Neural cell (in vitro differentiated cells): ENCODE measurements at regions not wholly inside any gene's neighbourhood (a gene's known extent, or its start where the extent isn't known, plus 50 kb on each side); places are given as distances from the start of the nearest gene placed in this dataset.

Source experiments
- H2AFZ ChIP-seq: fragments of 200-600, 300-800 bp; sonication (generic), shearing (Covaris generic); 2 replicates; pipeline ENCODE4 v1.6.0; 2014; ENCODE audit warnings: low read depth, mild to moderate bottlenecking, antibody characterized with exemption, low read length, moderate library complexity
- H3F3A ChIP-seq: fragments of 200-600 bp; shearing (Covaris generic); 2 replicates; pipeline ENCODE4 v1.6.1; 2016; ENCODE audit warnings: mild to moderate bottlenecking, moderate library complexity, mixed read lengths, antibody characterized with exemption, low read length; ENCODE audit not compliant: insufficient read depth, poor library complexity, severe bottlenecking
- H3K27ac ChIP-seq: fragments of 200-600, 300-800 bp; sonication (generic), shearing (Covaris generic); 2 replicates; pipeline ENCODE4 v1.5.1; 2014; ENCODE audit warnings: mild to moderate bottlenecking, low read length, moderate library complexity
- H3K27me3 ChIP-seq: fragments of 300-800, 200-600 bp; sonication (generic), shearing (Covaris generic); 2 replicates; pipeline ENCODE4 v1.6.0; 2014; ENCODE audit warnings: mild to moderate bottlenecking, low read depth, low read length, moderate library complexity; ENCODE audit not compliant: insufficient read depth
- H3K36me3 ChIP-seq: fragments of 300-800, 200-600 bp; sonication (generic), shearing (Covaris generic); 2 replicates; pipeline ENCODE4 v1.5.1; 2014; ENCODE audit warnings: mild to moderate bottlenecking, antibody characterized with exemption, low read length, moderate library complexity; ENCODE audit not compliant: insufficient read depth
- H3K4me2 ChIP-seq: fragments of 300-800, 200-600 bp; sonication (generic), shearing (Covaris generic); 2 replicates; pipeline ENCODE4 v1.6.0; 2014; ENCODE audit warnings: mild to moderate bottlenecking, low read length
- H3K4me3 ChIP-seq: fragments of 300-800, 200-600 bp; sonication (generic), shearing (Covaris generic); 2 replicates; pipeline ENCODE4 v1.5.1; 2014; ENCODE audit warnings: mild to moderate bottlenecking, low read length, moderate library complexity
- H3K79me2 ChIP-seq: fragments of 200-600 bp; shearing (Covaris generic); replicated peaks from 2 replicates; pipeline ENCODE4 v1.6.0; 2014; ENCODE audit warnings: mild to moderate bottlenecking, low read length, moderate library complexity; ENCODE audit not compliant: insufficient read depth
- H3K9ac ChIP-seq: fragments of 300-800, 200-600 bp; sonication (generic), shearing (Covaris generic); 2 replicates; pipeline ENCODE4 v1.6.1; 2016; ENCODE audit warnings: mild to moderate bottlenecking, low read length, mixed read lengths
- H3K9me2 ChIP-seq: fragments of 200-600 bp; shearing (Covaris generic); 2 replicates; pipeline ENCODE4 v1.6.1; 2016; ENCODE audit warnings: mild to moderate bottlenecking, low read length, mixed read lengths; ENCODE audit not compliant: insufficient read depth
- H3K9me3 ChIP-seq: fragments of 200-600, 300-800 bp; sonication (generic), shearing (Covaris generic); 2 replicates; pipeline ENCODE4 v1.6.1; 2016; ENCODE audit warnings: mild to moderate bottlenecking, mixed run types, low read length, moderate library complexity, mixed read lengths
- H4K20me1 ChIP-seq: fragments of 200-600 bp; shearing (Covaris generic); 2 replicates; pipeline ENCODE4 v1.6.1; 2016; ENCODE audit warnings: mild to moderate bottlenecking, mixed run types; ENCODE audit not compliant: insufficient read depth
- CTCF ChIP-seq: fragments of 450-650 bp; IDR thresholded peaks from 2 replicates; pipeline ENCODE4 v1.5.1; 2014; ENCODE audit warnings: antibody characterized with exemption, mild to moderate bottlenecking, moderate library complexity; ENCODE audit not compliant: poor library complexity, severe bottlenecking
- EP300 ChIP-seq: fragments of 450-650 bp; conservative IDR thresholded peaks from 2 replicates; pipeline ENCODE4 v1.6.1; 2014; ENCODE audit warnings: antibody characterized with exemption, mild to moderate bottlenecking, moderate library complexity; ENCODE audit not compliant: poor library complexity, severe bottlenecking
- EZH2 ChIP-seq: fragments of 200-600, 300-800 bp; shearing (Covaris generic), sonication (generic); IDR thresholded peaks from 2 replicates; pipeline ENCODE4 v1.6.1; 2014; ENCODE audit warnings: antibody characterized with exemption, low read length, borderline replicate concordance, mild to moderate bottlenecking; ENCODE audit not compliant: insufficient read depth, poor library complexity, severe bottlenecking
- MXI1 ChIP-seq: fragments of 450-650 bp; conservative IDR thresholded peaks from 2 replicates; pipeline ENCODE4 v1.6.1; 2014; ENCODE audit warnings: antibody characterized with exemption, mild to moderate bottlenecking; ENCODE audit not compliant: poor library complexity, severe bottlenecking
- POLR2AphosphoS5 ChIP-seq: IDR thresholded peaks from 2 replicates; pipeline ENCODE4 v1.6.1; 2012
- RAD21 ChIP-seq: fragments of 450-650 bp; conservative IDR thresholded peaks from 2 replicates; pipeline ENCODE4 v1.6.1; 2014; ENCODE audit warnings: antibody characterized with exemption, mild to moderate bottlenecking, moderate library complexity
- REST ChIP-seq: IDR thresholded peaks from 2 replicates; pipeline ENCODE4 v1.6.1; 2012; ENCODE audit warnings: borderline replicate concordance
- SMC3 ChIP-seq: fragments of 450-650 bp; conservative IDR thresholded peaks from 2 replicates; pipeline ENCODE4 v1.6.1; 2014; ENCODE audit warnings: antibody characterized with exemption, mild to moderate bottlenecking, moderate library complexity; ENCODE audit not compliant: poor library complexity
- TAF1 ChIP-seq: IDR thresholded peaks from 2 replicates; pipeline ENCODE4 v1.6.1; 2012; ENCODE audit warnings: low read depth

- Histone ChIP-seq H3K27ac (no peak overlapping the region), H3K9ac (no peak overlapping the region), H3K36me3 (no peaks in the 10 kb centered on the region), H3K79me2 (no peaks in the 10 kb centered on the region), H3K4me2 (no peak overlapping the region), H3K9me2 (no peaks in the 10 kb centered on the region), H3F3A (no peaks in the 10 kb centered on the region), H2AFZ (no peak overlapping the region), H4K20me1 (no peaks in the 10 kb centered on the region), H3K4me3 (no peak overlapping the region), H3K9me3 (no peaks in the 10 kb centered on the region), H3K27me3 (no peaks in the 10 kb centered on the region)
- TF ChIP-seq TAF1 (no peak), POLR2AphosphoS5 (no peak), EP300 (no peak), SMC3 (no peak), REST (no peak), EZH2 (no peak), CTCF (no peak), RAD21 (no peak), MXI1 (no peak)
These were observed 129.1 kb downstream of the FBXO8 start for GRCh38 chr4:174154215-174154854.

- no peak overlapping the region for H3K4me2 ChIP-seq
- no peaks in the 10 kb centered on the region for H4K20me1 ChIP-seq
- H2AFZ ChIP-seq: no peak overlapping the region
- no peak overlapping the region for H3K9ac ChIP-seq
- H3K79me2 ChIP-seq: no peaks in the 10 kb centered on the region
- H3K9me3 ChIP-seq: no peaks in the 10 kb centered on the region
- H3F3A ChIP-seq: no peaks in the 10 kb centered on the region
- no peaks in the 10 kb centered on the region for H3K36me3 ChIP-seq
- H3K27me3 ChIP-seq: no peaks in the 10 kb centered on the region
- H3K27ac ChIP-seq: no peak overlapping the region
- H3K9me2 ChIP-seq: no peaks in the 10 kb centered on the region
- TF ChIP-seq POLR2AphosphoS5 (no peak), EZH2 (no peak), CTCF (no peak), EP300 (no peak), SMC3 (no peak), MXI1 (no peak), RAD21 (no peak), REST (no peak), TAF1 (no peak)
- no peak overlapping the region for H3K4me3 ChIP-seq
These were observed 130.6 kb downstream of the FBXO8 start for GRCh38 chr4:174152717-174153466.
